ENCODE measurements at regions not wholly inside any gene's neighbourhood (a gene's known extent, or its start where the extent isn't known, plus 50 kb on each side); places are given as distances from the start of the nearest gene placed in this dataset.
"Not testable (repeated sequence)": the region's sequence is repeated elsewhere in the genome, so short reads cannot be mapped to it uniquely, and the experiment has no call there.

- TF ChIP-seq CTCF (conservative IDR thresholded peaks at IDR 0.05; ENCODE audit: low read depth, low read length); RAD21 (IDR thresholded peaks at IDR 0.05; ENCODE audit: low read length); RFX5 (IDR thresholded peaks at IDR 0.05; ENCODE audit: low read depth, low read length); POLR2A (IDR thresholded peaks at IDR 0.05; ENCODE audit: low read depth, low read length); MXI1 (IDR thresholded peaks at IDR 0.05; ENCODE audit: borderline replicate concordance, low read depth, low read length): not testable (repeated sequence)
These were observed 1234.4 kb downstream of the TYW1 start for GRCh38 chr7:68231011-68231410.

Data from IMR-90 (cell line).